ENCODE measurements at regions not wholly inside any gene's neighbourhood (a gene's known extent, or its start where the extent isn't known, plus 50 kb on each side); places are given as distances from the start of the nearest gene placed in this dataset.

GRCh38 chr3:127371334-127371733 lies 83.5 kb upstream of the PRR20G start:
- TF ChIP-seq, protein P1, sequence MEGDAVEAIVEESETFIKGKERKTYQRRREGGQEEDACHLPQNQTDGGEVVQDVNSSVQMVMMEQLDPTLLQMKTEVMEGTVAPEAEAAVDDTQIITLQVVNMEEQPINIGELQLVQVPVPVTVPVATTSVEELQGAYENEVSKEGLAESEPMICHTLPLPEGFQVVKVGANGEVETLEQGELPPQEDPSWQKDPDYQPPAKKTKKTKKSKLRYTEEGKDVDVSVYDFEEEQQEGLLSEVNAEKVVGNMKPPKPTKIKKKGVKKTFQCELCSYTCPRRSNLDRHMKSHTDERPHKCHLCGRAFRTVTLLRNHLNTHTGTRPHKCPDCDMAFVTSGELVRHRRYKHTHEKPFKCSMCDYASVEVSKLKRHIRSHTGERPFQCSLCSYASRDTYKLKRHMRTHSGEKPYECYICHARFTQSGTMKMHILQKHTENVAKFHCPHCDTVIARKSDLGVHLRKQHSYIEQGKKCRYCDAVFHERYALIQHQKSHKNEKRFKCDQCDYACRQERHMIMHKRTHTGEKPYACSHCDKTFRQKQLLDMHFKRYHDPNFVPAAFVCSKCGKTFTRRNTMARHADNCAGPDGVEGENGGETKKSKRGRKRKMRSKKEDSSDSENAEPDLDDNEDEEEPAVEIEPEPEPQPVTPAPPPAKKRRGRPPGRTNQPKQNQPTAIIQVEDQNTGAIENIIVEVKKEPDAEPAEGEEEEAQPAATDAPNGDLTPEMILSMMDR (IDR thresholded peaks at IDR 0.05) = no peak
- Histone ChIP-seq H3K36me3 (no peaks in the 10 kb centered on the region), H3K9me3 (no peaks in the 10 kb centered on the region), H3K4me1 (ENCODE audit: control insufficient read depth in 1 of 2, insufficient read depth in 1 of 2, low read depth in 1 of 2, low read length in 1 of 2) (no peaks in the 10 kb centered on the region), H3K4me3 (ENCODE audit: low read depth in 1 of 2, low read length in 1 of 2) (no peak overlapping the region), H3K27ac (no peak overlapping the region), H3K27me3 (peaks cover 5% of the 10 kb centered on the region)

- H3K27me3 ChIP-seq = peaks cover 6% of the 10 kb centered on the region
- H3K4me3 ChIP-seq (ENCODE audit: low read depth in 1 of 2, low read length in 1 of 2) = no peak overlapping the region
- H3K36me3 ChIP-seq = no peaks in the 10 kb centered on the region
- no peaks in the 10 kb centered on the region for H3K9me3 ChIP-seq
- no peaks in the 10 kb centered on the region for H3K4me1 ChIP-seq (ENCODE audit: control insufficient read depth in 1 of 2, insufficient read depth in 1 of 2, low read depth in 1 of 2, low read length in 1 of 2)
- H3K27ac ChIP-seq = no peak overlapping the region
- TF ChIP-seq, protein P1 (IDR thresholded peaks at IDR 0.05) = no peak
These were observed 83.1 kb upstream of the PRR20G start for GRCh38 chr3:127370906-127371305.

- H3K27me3 ChIP-seq = peaks cover 18% of the 10 kb centered on the region
- H3K9me3 ChIP-seq = no peaks in the 10 kb centered on the region
- H3K27ac ChIP-seq = no peak overlapping the region
- no peaks in the 10 kb centered on the region for H3K36me3 ChIP-seq
- H3K4me3 ChIP-seq (ENCODE audit: low read depth in 1 of 2, low read length in 1 of 2) = no peak overlapping the region
- no peaks in the 10 kb centered on the region for H3K4me1 ChIP-seq (ENCODE audit: control insufficient read depth in 1 of 2, insufficient read depth in 1 of 2, low read depth in 1 of 2, low read length in 1 of 2)
- TF ChIP-seq, protein P1 (IDR thresholded peaks at IDR 0.05) = no peak
These were observed 81.6 kb upstream of the PRR20G start for GRCh38 chr3:127369356-127369935.

DNA sequence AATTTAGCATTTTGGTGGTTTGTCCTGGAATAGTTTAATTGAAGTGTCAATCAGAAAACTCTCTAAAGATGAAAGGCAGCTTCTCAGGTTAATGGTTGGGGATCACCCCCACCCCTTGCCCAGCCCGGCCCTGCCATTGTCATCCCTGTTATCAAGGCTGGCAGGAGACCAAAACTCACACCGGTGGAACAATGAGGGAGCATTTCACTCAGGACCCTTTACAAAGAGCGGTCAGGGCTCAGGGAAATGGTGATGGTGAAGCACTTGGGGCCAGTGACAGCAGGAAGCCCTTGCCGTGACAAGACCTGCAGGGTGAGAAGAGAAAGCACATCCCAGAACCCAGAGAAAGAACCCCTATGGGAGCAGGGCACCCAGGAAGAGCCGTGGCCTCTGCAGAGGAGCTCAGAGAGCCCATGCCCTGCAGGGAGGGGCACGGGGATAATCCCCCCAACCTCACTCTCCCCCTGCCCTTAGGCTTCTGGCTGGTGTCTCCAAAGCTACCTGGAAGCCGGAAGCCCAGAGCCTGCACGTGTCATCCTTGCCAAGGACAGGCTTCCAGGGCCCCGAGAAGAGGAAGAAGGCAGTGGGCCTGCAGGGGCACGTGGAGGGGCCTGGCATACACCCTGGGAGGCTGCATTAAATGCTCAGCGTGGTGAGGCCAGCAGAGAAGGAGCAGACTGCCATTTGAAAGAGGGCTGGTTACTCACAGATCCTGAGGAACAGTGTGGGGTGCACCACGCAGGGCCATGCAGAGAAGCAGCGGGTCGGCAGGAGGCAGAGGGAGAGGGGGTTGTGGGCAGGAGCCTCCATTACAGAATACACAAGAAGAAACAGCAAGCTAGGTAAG lies 80.6 kb upstream of the PRR20G start:
- Histone ChIP-seq H3K9me3 (no peaks in the 10 kb centered on the region), H3K4me1 (ENCODE audit: control insufficient read depth in 1 of 2, insufficient read depth in 1 of 2, low read depth in 1 of 2, low read length in 1 of 2) (no peaks in the 10 kb centered on the region), H3K27ac (no peak overlapping the region), H3K36me3 (no peaks in the 10 kb centered on the region), H3K4me3 (ENCODE audit: low read depth in 1 of 2, low read length in 1 of 2) (no peak overlapping the region), H3K27me3 (peaks cover 18% of the 10 kb centered on the region)
- TF ChIP-seq, protein P1 (IDR thresholded peaks at IDR 0.05) = no peak

DNA sequence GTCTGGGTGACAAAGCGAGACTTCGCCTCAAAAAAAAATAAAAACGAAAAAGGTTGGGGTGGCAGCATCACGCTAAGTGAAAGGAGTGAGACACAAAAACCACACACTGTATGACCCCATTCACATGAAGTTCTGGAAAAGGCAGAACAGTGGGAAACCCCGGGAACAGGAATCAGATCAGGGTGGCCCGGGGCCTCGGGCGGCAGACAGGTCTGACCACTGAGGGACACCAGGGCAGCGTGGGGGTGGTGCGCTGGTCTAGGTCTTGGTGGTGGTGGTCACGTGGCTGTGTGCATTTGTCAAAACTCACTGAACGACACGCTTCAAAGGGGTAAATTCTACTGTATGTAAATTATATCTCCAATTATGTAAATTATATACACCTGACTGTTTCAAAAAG lies 79.7 kb upstream of the PRR20G start:
- Histone ChIP-seq H3K4me1 (ENCODE audit: control insufficient read depth in 1 of 2, insufficient read depth in 1 of 2, low read depth in 1 of 2, low read length in 1 of 2) (no peaks in the 10 kb centered on the region), H3K9me3 (no peaks in the 10 kb centered on the region), H3K27ac (no peak overlapping the region), H3K27me3 (peaks cover 18% of the 10 kb centered on the region), H3K36me3 (no peaks in the 10 kb centered on the region), H3K4me3 (ENCODE audit: low read depth in 1 of 2, low read length in 1 of 2) (no peak overlapping the region)
- TF ChIP-seq, protein P1 (IDR thresholded peaks at IDR 0.05) = no peak

Measured in neutrophil (primary cell).